Caki2 (cell line): ENCODE measurements at regions not wholly inside any gene's neighbourhood (a gene's known extent, or its start where the extent isn't known, plus 50 kb on each side); places are given as distances from the start of the nearest gene placed in this dataset.

ENCODE experiments used
- DNase-seq: peaks from one replicate; pipeline ENCODE4 v3.0.0-alpha.2; 2015; ENCODE audit warnings: low read depth
- in situ Hi-C: cut with HindIII; loops from 2 replicates; pipeline ENCODE4 v1.10.0; 2016; ENCODE audit warnings: low sequenced_read_pairs, low pct_unique_long_range_greater_than_20kb, mixed read lengths

DNA sequence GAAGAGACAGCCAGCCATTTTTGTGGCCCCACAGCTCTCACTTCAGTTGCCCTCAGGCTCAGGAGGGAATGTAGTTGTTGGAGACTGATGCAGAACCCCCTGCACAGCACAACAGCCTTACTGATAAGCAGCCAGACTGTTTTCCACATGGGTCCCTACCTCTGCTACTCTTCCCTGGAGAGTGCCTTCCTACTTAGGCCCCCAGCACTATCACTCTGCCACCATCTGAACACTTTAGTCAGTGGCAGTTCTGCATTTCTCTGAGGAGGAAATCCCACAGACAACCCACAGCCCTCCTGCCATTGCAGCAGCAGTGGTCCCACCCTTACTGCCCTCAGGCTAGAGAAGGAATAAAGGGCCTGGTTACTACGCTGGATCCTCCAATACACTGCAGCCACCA lies 61.8 kb upstream of the PTPRD start:
- in situ Hi-C loops: no loop called here
- no peak for DNase-seq

DNA sequence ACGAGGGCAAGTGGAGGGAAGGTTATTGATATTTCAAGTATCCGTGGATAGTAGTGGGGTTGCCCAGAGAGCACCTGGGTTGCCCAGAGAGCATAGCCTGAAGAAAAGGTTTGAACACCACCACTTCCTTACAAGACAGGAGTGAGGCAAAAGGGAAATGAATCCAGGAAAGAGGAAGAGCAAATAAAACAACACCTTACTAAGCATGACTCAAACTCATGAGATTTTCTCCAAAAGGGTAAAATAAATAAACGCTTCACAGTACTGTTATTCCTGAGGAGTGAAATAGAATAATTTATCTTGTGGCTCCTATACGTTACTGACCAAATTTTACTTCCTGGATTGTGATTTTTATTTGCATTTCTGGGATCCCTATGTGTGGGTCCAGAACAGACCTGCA lies 65.2 kb upstream of the PTPRD start:
- in situ Hi-C loops: no loop called here
- DNase-seq: peak; percentile 12

DNA sequence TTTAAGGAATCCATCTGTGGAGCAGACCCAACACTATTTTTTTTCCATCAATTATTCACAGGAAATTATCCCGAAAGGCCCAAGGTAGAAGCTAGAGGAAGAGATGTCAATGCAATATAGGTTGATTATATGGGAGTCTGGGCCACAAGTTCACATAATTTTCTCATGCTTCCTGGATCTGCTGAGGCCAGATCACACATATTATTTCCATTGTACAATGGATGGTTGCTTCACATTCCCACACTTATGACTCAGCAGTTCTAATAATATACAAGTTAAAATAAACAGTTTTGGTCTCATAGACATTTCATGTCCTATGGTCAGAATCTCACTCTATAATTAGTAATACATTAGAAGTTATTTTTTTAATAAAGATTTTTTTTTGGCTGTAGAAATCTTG lies 66.0 kb upstream of the PTPRD start:
- in situ Hi-C loops: no loop called here
- peak; percentile 18 for DNase-seq

DNA sequence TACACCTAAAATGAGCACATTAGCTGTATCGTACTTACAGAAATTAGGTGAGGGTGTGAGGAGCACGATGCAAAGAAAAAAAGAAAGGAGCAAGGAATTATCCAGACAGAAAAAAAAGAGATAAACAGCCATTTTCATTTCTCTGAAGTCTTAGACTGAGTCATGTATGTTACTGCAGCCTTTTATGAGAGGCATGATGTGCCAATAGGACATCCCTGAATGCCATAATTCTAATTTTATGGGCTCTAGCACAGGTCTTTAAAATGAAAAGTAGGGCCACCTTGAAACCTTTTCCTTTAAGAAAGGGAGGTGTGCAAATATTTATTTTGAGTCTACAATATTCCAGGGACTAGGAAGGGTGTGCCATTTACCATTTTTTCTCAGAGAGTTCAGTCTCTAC lies 74.1 kb upstream of the PTPRD start:
- no peak for DNase-seq
- in situ Hi-C loops: no loop called here

DNA sequence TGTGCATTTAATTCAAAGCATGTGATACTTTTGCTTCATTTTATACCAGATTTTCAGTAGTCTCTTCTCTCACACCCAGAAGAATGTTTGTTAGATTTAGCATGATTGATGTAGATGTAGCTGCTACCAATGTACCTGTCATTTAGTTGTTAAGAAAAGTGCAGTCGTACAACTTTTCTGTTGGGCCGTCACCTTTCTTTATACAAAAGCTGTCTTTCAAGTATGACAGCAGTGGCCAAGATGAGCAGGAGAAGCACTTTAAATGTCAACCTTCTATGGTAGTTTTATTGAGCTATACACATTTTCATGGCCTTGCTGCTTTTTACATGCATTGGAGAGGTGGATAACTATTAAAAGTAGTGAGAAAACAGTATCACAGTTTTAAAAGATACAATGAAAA lies 77.7 kb upstream of the PTPRD start:
- in situ Hi-C loops: no loop called here
- DNase-seq: no peak

DNA sequence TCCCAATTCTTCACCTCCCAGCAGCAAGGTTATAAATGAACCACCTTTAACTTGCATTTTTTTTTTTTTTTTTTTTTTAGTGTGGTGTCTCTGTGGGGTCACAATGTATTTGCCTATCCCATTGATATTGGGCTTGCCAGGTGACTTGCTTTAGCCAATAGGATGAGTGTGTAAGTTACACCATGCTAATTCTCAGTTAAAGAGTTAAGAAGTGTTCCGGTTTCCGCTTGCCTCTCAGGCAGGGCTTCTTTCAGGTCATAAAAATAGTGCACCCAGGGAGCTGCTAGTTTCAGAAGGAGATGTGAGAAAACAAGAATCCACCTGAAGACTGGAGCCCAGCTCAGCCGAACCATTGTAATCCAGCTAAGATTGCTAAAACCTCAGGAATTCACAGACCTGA lies 84.2 kb upstream of the PTPRD start:
- in situ Hi-C loops: no loop called here

DNA sequence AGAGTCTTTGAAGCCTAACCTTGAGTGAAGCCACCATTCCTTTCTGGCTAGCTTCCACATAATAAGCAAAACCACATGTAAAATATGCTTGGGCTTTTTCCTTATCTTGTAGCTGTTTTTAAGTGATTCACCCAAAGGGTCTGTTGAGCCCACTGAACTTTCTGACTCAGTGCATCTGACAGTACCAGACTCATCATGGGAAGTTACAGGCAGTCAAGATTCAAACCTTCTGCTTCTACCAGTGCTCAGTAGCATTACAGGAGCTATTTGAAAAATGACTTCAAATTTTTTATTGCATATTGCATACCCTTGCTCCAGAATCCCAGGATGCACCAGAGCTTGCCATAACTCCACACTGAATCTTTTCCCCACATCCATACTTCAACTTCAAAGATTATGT lies 87.5 kb upstream of the PTPRD start:
- DNase-seq: no peak
- in situ Hi-C loops: no loop called here

More for the DNA sequence above, 84.2 kb upstream of the PTPRD start:
- DNase-seq: no peak

DNA sequence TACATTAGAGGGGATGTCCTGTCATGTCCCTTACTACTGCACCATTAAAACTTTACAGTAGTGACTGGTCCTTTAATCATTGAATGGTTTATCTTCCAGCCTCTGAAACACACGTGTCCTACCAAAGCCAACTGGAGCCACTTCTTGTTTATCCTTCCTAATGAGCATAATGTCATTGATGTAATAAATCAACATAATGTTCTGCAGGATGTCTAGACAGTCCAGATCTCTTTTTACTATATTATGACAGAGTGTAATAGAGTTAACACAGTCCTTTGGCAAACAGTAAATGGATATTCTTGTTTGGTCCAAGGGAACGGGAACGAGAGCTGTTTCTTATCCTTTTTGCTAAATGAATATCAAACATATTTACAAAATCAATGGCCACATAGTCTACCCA lies 88.1 kb upstream of the PTPRD start:
- no peak for DNase-seq
- in situ Hi-C loops: no loop called here

DNA sequence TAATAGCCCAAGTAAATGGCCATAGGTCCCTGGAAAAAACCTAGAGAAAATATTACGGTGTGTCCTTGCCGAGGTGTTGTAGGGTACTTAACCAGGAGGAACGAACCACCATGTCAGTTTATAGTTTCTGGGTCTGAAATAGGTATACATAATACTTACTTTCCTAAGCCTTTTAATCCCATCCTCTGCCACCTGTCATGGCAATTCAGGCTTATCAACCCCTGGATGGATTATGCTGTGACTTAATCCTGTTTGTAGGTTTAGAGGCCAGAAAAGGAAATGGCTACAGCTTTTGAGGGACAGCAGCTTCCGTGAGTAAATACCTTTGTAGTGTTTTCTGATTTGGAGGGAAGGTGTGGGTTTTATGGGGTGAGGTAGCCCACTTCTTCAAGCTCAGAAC lies 89.1 kb upstream of the PTPRD start:
- in situ Hi-C loops: no loop called here
- DNase-seq: no peak

DNA sequence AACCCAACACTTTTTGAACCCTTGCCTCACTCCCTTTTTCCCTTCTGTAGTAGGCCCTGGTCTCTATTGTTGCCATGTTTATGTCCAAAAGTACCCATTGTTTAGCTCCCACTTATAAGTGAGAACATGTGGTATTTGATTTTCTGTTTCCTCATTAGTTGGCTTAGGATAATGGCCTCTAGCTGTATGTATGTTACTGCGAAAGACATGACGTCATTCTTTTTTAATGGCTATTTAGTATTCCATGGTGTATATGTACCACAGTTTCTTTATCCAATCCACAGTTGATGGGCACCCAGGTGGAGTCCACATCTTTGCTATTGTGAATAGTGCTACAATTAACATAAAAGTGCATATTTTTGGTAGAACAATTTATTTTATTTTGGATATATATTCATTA lies 90.3 kb upstream of the PTPRD start:
- no peak for DNase-seq
- in situ Hi-C loops: no loop called here

DNA sequence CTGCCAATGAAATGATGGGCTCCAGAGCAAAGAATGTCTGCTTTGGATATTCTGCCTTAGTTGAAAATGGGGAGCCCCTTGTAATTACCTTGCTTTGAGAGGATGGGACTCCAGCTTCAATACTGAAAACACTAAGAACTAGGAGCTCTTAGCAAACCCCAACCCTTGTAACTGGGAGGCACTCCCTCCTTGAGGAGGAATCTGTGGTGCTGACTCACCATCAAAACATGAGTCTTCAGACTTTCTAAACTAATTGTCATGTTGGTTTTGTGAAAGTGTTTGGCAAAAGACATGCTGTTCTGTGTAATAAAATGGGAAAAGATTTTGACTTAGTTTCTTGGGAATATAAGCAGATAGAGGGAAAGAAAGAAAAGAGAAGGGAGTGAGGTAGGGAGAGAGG lies 91.9 kb upstream of the PTPRD start:
- in situ Hi-C loops: no loop called here
- peak; percentile 7 for DNase-seq

DNA sequence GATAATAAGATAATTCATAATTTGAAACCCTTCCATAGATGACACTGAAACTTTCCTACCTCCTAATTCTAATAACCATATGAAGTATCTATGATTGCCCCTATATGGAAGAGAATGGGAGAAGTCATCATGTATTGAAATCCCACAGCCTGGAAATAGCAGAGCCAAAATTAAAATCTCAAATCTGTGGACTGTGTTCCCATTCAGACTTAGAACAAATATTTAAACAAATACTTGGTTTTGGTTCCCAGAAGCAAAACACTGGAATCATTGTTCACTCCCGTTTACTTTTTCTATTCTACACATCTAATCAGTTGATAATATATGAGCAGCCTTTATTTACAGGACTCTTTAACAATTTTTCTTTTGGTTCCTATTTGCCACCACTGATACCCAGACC lies 92.6 kb upstream of the PTPRD start:
- in situ Hi-C loops: no loop called here
- no peak for DNase-seq

DNA sequence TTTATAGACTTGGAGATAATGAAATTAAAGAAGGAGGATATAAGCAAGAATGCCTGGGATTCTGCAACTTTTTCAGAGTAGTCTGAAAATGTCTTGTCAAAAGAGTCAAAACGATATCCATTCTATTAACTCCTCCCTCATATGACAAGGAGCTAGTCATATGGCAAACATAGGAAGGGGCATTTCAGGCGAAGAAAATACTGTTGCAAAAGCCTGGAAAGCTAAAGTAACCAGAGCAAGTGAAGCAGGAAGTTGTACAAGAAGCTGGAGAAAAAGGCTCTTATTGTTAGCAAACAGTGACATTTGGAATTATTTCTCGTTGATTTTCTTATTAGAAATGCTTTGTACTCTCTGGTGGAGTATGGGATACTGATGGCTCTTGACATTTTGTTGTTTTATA lies 94.0 kb upstream of the PTPRD start:
- no peak for DNase-seq
- in situ Hi-C loops: no loop called here

DNA sequence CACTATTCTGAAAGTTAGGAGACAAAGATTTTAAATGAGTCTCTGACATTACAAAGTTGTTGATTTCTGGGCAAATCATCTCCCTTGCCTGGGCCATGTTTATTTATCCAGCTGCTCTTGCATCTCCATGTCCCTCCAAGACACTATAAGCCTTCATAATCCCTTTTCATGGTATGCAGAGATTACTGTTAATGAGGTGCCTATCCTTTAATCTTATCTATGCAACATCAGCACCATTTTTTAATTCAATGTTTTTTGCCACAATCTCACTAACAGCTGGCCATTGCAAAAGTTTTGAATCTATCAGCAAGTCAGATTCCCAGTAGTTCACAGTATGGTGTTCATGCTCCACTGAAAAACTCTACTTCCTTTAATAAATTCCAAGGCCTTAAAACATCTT lies 108.5 kb upstream of the PTPRD start:
- in situ Hi-C loops: no loop called here
- no peak for DNase-seq

DNA sequence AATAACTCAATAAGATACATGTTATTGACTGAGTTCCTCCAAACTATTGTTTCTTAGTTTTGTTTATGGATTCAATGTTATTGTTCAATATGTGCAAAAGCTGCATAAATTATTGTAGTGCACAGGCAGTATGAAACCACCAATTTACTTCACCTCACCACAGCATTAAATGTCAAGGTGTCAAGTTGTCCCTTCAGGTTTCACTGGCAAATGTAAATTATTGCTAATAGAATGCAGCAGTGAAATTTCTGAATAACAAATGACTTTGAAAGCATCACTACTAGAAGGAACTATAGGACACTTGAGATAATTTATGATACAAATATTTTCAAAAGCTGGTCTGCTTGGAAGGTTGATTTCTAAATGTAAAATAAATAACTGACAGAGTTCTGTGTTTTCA lies 116.4 kb upstream of the PTPRD start:
- in situ Hi-C loops: no loop called here
- DNase-seq: no peak

DNA sequence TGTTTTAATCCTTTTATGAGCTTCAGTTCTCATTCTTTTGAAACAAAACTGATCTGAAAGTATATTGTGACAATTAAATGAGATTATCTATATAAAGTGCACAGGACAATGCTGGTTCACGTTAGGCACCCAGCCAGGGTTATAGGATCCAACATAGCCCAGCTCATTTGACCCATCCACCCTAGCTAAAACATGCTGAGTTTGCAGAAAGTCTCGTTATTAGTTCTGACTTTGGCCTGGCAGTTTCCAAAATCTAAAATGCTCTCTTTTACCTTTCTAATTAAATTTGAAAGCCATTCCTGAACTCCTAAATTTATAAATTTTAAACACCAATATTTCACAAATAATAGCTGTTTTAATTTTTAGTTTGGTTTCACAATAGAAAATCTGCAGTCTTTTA lies 131.9 kb upstream of the PTPRD start:
- in situ Hi-C loops: no loop called here
- no peak for DNase-seq

DNA sequence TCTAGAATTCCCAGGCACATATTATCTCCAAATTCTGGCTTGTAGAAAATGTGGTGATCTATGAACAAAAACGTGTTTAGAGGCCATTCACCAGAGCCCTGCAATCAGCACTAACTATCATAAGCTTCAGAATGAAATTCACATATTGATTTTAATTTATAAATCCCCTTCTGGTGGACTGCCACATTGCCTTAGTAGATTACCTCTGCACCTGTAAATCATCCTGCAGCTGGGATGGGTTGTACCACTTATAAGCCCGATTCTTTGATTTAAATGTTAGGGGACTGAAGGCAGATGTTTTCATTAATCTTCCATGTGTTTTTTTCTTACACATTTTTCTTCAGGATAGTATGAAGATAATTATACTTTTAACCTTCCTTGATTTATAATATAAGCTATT lies 140.7 kb upstream of the PTPRD start:
- DNase-seq: no peak
- in situ Hi-C loops: no loop called here

DNA sequence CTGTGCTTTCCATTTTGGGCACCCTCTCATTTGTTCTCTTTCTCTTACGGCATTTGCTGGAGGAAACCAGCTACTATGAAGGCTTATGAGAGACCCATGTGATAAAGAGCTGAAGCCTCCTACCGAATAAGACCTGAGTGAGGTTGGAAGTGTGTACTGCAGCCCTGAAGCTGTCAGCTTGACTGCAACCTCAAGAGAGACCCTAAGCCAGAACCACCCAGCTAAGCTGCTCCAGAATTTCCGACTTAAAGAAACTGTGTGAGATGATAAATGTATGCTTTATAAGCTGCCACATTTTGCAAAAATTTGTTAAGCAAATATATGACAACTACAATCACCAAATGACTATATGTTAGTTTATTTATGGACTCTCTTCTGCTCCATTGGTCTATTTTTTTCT lies 151.7 kb upstream of the PTPRD start:
- in situ Hi-C loops: no loop called here
- DNase-seq: no peak

DNA sequence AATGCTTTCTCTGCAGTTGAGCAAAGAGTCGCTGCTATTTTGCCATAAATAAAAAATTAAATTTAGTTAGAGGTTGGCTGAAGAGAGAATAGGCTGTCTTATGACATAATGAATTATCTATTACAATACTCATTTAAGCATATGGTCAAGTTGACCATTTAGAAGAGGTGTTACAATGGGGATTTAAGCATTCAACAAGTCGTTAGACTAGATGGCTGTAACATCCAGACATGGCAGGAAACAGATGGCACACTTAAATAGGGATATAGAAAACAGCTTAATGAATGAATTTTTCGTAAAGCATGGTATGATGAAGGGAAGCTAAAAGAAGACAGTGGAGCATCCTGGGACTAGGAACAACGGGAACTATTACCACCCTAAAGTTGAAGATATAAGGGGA lies 160.3 kb upstream of the PTPRD start:
- no peak for DNase-seq
- in situ Hi-C loops: no loop called here

DNA sequence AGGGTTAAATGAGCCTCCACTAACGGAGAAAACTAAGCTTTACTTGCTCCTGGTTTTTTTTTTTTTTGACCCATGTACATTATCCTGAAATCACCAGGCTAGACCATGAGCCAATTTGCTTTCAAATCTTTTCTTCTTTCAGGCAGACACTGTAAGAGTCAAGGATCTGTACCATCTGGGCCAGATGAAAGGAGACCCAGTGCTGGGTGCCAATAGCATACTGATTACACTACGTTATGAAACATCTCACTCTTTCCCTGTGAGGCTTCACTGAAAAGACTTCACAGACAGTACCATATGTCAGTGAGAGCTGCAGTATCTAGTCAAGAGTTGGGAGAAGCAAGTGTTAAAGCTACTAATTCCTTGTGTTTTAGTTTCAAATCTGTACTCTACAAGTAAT lies 161.2 kb upstream of the PTPRD start:
- no peak for DNase-seq
- in situ Hi-C loops: no loop called here

DNA sequence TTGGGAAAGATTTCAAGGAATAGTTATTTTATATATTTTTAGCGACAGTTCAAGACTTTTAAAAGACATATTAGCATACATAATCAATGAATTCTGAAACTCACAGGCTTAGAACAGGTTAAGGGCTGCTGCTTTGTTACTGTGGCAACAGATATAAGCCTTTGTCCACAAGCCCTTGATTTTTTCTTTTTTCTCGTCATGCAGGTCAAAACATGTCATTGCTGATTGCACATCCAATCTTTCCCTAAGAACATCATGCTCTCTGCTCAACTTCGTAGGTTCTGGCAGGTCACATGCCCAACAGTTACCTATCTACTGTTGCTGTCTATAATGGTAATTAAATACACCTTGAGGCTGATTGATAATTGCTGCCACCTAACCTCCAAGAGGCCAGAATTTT lies 172.5 kb upstream of the PTPRD start:
- in situ Hi-C loops: no loop called here
- no peak for DNase-seq
